Mesendoderm (in vitro differentiated cells): ENCODE measurements at regions not wholly inside any gene's neighbourhood (a gene's known extent, or its start where the extent isn't known, plus 50 kb on each side); places are given as distances from the start of the nearest gene placed in this dataset.

Experiments used
- DNase-seq: peaks from one replicate; pipeline ENCODE4 v3.0.0; 2013
- H2AK5ac ChIP-seq: 2 replicates; pipeline ENCODE4 v1.6.1; 2013; ENCODE audit warnings: low read length, inconsistent platforms
- H2BK120ac ChIP-seq: 2 replicates; pipeline ENCODE4 v1.6.1; 2013; ENCODE audit warnings: low read depth, mild to moderate bottlenecking, low read length, moderate library complexity, mixed read lengths
- H2BK15ac ChIP-seq: replicated peaks from 2 replicates; pipeline ENCODE4 v1.6.1; 2013; ENCODE audit warnings: low read depth, mild to moderate bottlenecking, moderate library complexity
- H2BK5ac ChIP-seq: 2 replicates; pipeline ENCODE4 v1.6.1; 2013; ENCODE audit warnings: low read length, inconsistent platforms
- H3K18ac ChIP-seq: 2 replicates; pipeline ENCODE4 v1.6.1; 2013; ENCODE audit warnings: mild to moderate bottlenecking, low read length, mixed read lengths
- H3K23ac ChIP-seq: one replicate; pipeline ENCODE4 v1.6.1; 2013; ENCODE audit warnings: low read length
- H3K27ac ChIP-seq: 2 replicates; pipeline ENCODE4 v1.5.1; 2013; ENCODE audit warnings: low read depth, mild to moderate bottlenecking, inconsistent platforms, low read length, moderate library complexity
- H3K27me3 ChIP-seq: 2 replicates; pipeline ENCODE4 v1.6.1; 2013; ENCODE audit warnings: low read length, control low read depth, mild to moderate bottlenecking, inconsistent platforms; ENCODE audit not compliant: insufficient read depth, poor library complexity
- H3K36me3 ChIP-seq: 2 replicates; pipeline ENCODE4 v1.6.1; 2013; ENCODE audit warnings: low read length, inconsistent platforms; ENCODE audit not compliant: control insufficient read depth, insufficient read depth
- H3K4ac ChIP-seq: one replicate; pipeline ENCODE4 v1.6.1; 2013; ENCODE audit warnings: low read depth, mild to moderate bottlenecking, low read length, moderate library complexity
- H3K4me1 ChIP-seq: 2 replicates; pipeline ENCODE4 v1.6.1; 2013; ENCODE audit warnings: low read depth, low read length, inconsistent platforms; ENCODE audit not compliant: control insufficient read depth
- H3K4me2 ChIP-seq: 2 replicates; pipeline ENCODE4 v1.6.1; 2013; ENCODE audit warnings: low read length
- H3K4me3 ChIP-seq: 2 replicates; pipeline ENCODE4 v1.5.1; 2013; ENCODE audit warnings: mild to moderate bottlenecking, low read length
- H3K56ac ChIP-seq: one replicate; pipeline ENCODE4 v1.6.1; 2013; ENCODE audit warnings: low read length
- H3K79me1 ChIP-seq: 2 replicates; pipeline ENCODE4 v1.6.1; 2013; ENCODE audit warnings: low read length, inconsistent platforms
- H3K79me2 ChIP-seq: 2 replicates; pipeline ENCODE4 v1.6.1; 2013; ENCODE audit warnings: mild to moderate bottlenecking, low read length; ENCODE audit not compliant: control insufficient read depth, insufficient read depth
- H3K9ac ChIP-seq: 2 replicates; pipeline ENCODE4 v1.6.1; 2013; ENCODE audit warnings: low read length, inconsistent platforms
- H4K5ac ChIP-seq: one replicate; pipeline ENCODE4 v1.6.1; 2013; ENCODE audit warnings: low read length
- H4K8ac ChIP-seq: one replicate; pipeline ENCODE4 v1.6.1; 2013; ENCODE audit warnings: low read depth, mild to moderate bottlenecking, control low read depth, low read length, moderate library complexity
- WGBS: extraction: QIAGEN DNeasy Blood & Tissue Kit; methylation state at CpG from one replicate; pipeline ENCODE4 v1.1.7; 2013; ENCODE audit warnings: low lambda C conversion rate, missing lambda C conversion rate; ENCODE audit not compliant: insufficient coverage; ENCODE audit errors: extremely low coverage; 5-methylcytosine and 5-hydroxymethylcytosine counted together

DNA sequence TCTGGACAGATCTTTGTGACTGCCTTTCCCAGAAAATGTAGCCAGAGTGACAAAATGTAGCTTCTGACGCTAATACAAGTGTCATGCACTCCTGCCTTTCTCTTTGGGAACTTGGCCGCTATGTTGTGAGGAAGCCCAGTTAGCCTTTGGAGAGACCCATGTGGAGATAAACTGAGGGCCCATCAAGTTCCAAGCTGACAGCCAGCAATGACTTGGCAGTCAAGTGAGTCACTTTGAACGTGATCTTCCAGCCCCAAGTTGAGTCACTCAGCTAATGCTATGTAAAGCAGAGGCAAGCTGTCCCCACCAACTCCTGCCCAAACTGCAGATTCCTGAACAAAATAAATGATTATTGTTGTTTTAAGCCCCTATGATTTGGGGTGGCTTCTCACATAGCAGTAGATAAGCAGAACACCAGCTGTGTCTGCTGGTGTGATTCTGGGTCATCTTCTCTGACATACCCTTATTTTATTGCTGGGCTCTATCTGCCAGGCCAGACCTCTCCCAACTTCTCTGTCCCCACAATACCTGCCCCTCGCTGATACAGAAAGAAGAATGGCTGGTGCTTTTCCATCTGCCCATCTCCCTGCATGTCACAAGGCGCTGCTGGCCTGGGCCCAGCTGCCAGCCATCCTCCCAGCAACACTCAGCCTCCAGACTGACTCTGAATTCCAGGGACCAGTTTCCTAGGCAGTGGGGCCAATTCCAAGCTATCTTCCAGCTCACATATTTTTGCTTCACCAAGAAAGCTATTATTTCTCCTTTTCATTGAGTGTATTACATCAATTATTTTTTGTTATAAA is 274.8 kb downstream of the LRFN2 start:
- no peak for DNase-seq
- no peak overlapping the region for H3K9ac ChIP-seq
- H3K4ac ChIP-seq = no peak overlapping the region
- H2BK120ac ChIP-seq = no peak overlapping the region
- H3K79me1 ChIP-seq = no peaks in the 10 kb centered on the region
- WGBS = no CpG with 5 or more reads among the region's 5 CpGs
- H3K79me2 ChIP-seq = no peaks in the 10 kb centered on the region
- H3K23ac ChIP-seq = no peak overlapping the region
- H2BK15ac ChIP-seq = no peak overlapping the region
- no peaks in the 10 kb centered on the region for H3K36me3 ChIP-seq
- H3K4me3 ChIP-seq = no peak overlapping the region
- H2AK5ac ChIP-seq = no peak overlapping the region
- no peak overlapping the region for H4K5ac ChIP-seq
- no peak overlapping the region for H3K56ac ChIP-seq
- H3K27ac ChIP-seq = no peak overlapping the region
- no peak overlapping the region for H3K4me2 ChIP-seq
- H2BK5ac ChIP-seq = no peak overlapping the region
- no peak overlapping the region for H3K18ac ChIP-seq
- no peaks in the 10 kb centered on the region for H3K27me3 ChIP-seq
- peaks cover 8% of the 10 kb centered on the region for H3K4me1 ChIP-seq
- no peak overlapping the region for H4K8ac ChIP-seq

DNA sequence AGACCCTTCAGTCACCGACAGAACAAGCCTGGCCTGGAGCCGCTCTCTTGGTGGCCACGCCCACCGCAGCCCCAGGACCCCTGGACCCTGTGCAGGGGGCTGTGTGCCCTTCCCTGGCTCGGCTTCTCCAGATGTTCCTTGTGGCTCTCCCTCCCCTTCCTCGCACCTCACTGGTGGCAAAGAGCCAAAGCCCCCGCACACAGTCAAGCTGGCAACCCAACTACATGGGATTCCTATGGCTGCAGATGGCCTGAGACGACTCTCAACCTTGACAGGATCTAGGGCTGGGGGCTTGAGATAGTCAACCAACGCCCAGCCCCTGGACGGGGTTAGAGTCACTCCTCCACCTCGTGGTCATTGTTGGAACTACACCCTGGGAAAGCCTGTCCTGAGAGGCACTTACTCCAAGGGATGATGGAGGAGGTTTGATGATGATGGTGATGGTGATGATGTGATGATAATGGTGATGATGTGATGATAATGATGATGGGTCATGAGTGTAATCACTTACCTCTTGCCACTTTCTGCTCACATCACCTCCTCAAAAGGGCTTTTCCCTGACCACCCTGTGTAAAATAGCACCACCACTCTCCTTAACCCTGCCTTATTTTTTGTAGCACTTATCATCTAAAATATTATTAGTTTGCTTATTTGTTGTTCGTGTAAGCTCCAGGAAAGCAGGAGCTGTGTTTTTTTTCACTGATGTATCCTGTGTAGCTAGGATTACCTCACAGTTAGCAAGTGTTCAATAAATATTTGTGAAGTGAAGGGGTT is 278.4 kb downstream of the LRFN2 start:
- Histone ChIP-seq H3K9ac (no peak overlapping the region), H2BK5ac (no peak overlapping the region), H3K27me3 (no peaks in the 10 kb centered on the region), H4K8ac (no peak overlapping the region), H3K4me3 (no peak overlapping the region), H3K36me3 (no peaks in the 10 kb centered on the region), H3K4ac (no peak overlapping the region), H3K27ac (no peak overlapping the region), H3K4me1 (peaks cover 8% of the 10 kb centered on the region), H3K79me1 (no peaks in the 10 kb centered on the region), H4K5ac (no peak overlapping the region), H3K4me2 (no peak overlapping the region), H3K56ac (peak overlapping the region; percentile 49), H3K23ac (no peak overlapping the region), H2BK120ac (no peak overlapping the region), H3K18ac (peak overlapping the region; percentile 2), H3K79me2 (no peaks in the 10 kb centered on the region), H2AK5ac (peak overlapping the region; percentile 25), H2BK15ac (no peak overlapping the region)
- peak; percentile 89 for DNase-seq
- no CpG with 5 or more reads among the region's 12 CpGs for WGBS

DNA sequence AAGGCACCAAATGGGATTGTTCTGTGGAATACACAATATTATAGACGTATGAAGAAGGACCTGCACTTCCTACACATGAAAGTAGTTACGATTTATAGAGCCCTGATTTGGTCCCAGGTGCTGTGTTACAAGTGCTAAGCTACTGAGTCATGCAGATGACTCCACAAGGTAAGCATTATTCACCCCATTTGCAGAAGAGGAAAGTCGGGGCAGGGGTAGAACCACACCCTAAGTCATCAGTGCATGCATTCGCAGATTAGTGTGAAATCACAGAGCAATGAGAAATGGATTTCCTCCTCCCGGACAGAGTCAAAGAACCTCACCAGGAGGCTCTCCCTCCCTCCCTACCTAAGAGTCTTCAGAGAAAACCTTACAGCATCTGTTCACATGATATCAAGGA is 279.5 kb downstream of the LRFN2 start:
- Histone ChIP-seq H3K18ac (no peak overlapping the region), H3K79me2 (no peaks in the 10 kb centered on the region), H3K9ac (no peak overlapping the region), H3K79me1 (no peaks in the 10 kb centered on the region), H3K27me3 (no peaks in the 10 kb centered on the region), H2AK5ac (no peak overlapping the region), H4K8ac (no peak overlapping the region), H4K5ac (no peak overlapping the region), H3K23ac (no peak overlapping the region), H3K4ac (no peak overlapping the region), H2BK5ac (no peak overlapping the region), H2BK120ac (no peak overlapping the region), H3K4me3 (no peak overlapping the region), H2BK15ac (no peak overlapping the region), H3K56ac (no peak overlapping the region), H3K36me3 (no peaks in the 10 kb centered on the region), H3K4me2 (no peak overlapping the region), H3K27ac (no peak overlapping the region), H3K4me1 (peaks cover 8% of the 10 kb centered on the region)
- DNase-seq = no peak
- WGBS = no CpG with 5 or more reads among the region's 5 CpGs

DNA sequence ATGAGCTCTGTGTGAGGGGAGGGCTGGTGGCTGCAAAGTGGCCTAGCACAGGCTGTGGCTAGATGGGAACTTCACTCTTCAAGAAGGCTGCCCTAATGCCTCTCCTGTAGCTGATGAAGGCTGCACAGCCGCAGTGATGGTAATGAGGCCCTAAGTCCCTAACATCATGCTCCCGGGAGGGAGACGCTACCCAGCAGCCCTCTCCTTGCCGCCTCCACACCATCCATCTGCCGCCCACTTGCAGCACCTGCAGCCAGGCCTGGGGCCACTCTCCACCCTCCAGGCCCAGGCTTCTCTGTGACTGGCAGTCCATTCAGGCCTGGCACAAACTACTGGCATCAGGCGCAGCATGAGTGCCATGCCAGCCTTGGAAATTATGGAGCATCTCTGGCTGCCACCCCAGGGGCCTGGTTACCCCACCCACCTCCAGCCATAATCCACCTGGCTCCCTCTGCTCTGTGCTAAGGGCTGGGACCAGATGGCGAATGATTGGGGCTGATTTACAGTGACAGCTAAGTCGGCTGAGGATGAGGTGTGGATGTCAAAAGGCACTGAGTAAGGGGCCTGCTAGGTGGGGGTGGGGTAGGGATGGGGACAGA is 284.2 kb downstream of the LRFN2 start:
- no peak overlapping the region for H3K4ac ChIP-seq
- H2BK15ac ChIP-seq = no peak overlapping the region
- H4K8ac ChIP-seq = no peak overlapping the region
- H3K4me3 ChIP-seq = no peak overlapping the region
- no peak overlapping the region for H3K27ac ChIP-seq
- H3K79me2 ChIP-seq = no peaks in the 10 kb centered on the region
- no peak overlapping the region for H4K5ac ChIP-seq
- H3K9ac ChIP-seq = no peak overlapping the region
- DNase-seq = no peak
- no peaks in the 10 kb centered on the region for H3K79me1 ChIP-seq
- no peaks in the 10 kb centered on the region for H3K27me3 ChIP-seq
- no peak overlapping the region for H3K4me2 ChIP-seq
- WGBS = no CpG with 5 or more reads among the region's 8 CpGs
- H3K56ac ChIP-seq = no peak overlapping the region
- no peak overlapping the region for H3K23ac ChIP-seq
- H3K36me3 ChIP-seq = no peaks in the 10 kb centered on the region
- no peak overlapping the region for H3K18ac ChIP-seq
- no peak overlapping the region for H2BK5ac ChIP-seq
- no peak overlapping the region for H2AK5ac ChIP-seq
- H3K4me1 ChIP-seq = peaks cover 3% of the 10 kb centered on the region
- H2BK120ac ChIP-seq = no peak overlapping the region

DNA sequence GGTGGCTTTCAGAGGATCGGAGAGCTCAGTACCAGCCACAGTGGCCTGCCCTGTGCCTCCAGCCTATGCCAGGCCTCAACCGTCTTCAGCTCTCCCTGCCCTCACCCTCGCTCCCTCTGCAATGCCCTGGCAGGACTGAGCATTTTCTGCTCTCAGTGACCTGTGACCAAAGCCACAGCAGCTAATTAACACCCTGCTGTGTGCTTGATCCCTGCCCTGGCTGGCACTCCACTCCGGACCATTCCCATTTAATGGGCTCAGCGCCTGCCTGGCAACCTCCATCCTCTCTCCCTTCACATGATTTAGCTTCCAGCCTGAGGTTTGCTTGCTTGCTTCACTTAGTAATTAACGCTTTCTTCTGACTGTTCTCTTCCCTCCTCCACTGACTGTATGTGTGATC is 287.5 kb downstream of the LRFN2 start:
- no peak overlapping the region for H2BK15ac ChIP-seq
- no peak overlapping the region for H4K5ac ChIP-seq
- H2BK120ac ChIP-seq = no peak overlapping the region
- no peak overlapping the region for H3K4ac ChIP-seq
- H2BK5ac ChIP-seq = no peak overlapping the region
- H4K8ac ChIP-seq = no peak overlapping the region
- no CpG with 5 or more reads among the region's 6 CpGs for WGBS
- H3K56ac ChIP-seq = no peak overlapping the region
- H3K4me2 ChIP-seq = no peak overlapping the region
- H3K18ac ChIP-seq = no peak overlapping the region
- no peaks in the 10 kb centered on the region for H3K79me1 ChIP-seq
- H2AK5ac ChIP-seq = no peak overlapping the region
- H3K4me3 ChIP-seq = no peak overlapping the region
- H3K27ac ChIP-seq = no peak overlapping the region
- no peak overlapping the region for H3K23ac ChIP-seq
- no peaks in the 10 kb centered on the region for H3K79me2 ChIP-seq
- no peaks in the 10 kb centered on the region for H3K27me3 ChIP-seq
- no peak overlapping the region for H3K9ac ChIP-seq
- DNase-seq = no peak
- no peaks in the 10 kb centered on the region for H3K4me1 ChIP-seq
- H3K36me3 ChIP-seq = no peaks in the 10 kb centered on the region
